Esophagus squamous epithelium (tissue), 5 donors: ENCODE measurements at regions not wholly inside any gene's neighbourhood (a gene's known extent, or its start where the extent isn't known, plus 50 kb on each side); places are given as distances from the start of the nearest gene placed in this dataset.

Source experiments
- DNase-seq: peaks from one replicate; lab custom pipeline; 2025; lab: John Stamatoyannopoulos, UW
- H3K27ac ChIP-seq, 4 donors: fragments of 200-600 bp; sonication (generic); one replicate each; pipeline ENCODE4 v1.5.1; 2016 to 2019; ENCODE audit warnings: mild to moderate bottlenecking in 1 of 4
- H3K27me3 ChIP-seq, 4 donors: fragments of 200-600 bp; sonication (generic); 1 replicate in 3 of 4; 2 replicates in 1 of 4; pipeline versions ENCODE4 v1.5.1 to v1.6.0; 2017 to 2021; ENCODE audit warnings: antibody characterized with exemption in 1 of 4
- H3K36me3 ChIP-seq, 3 donors: fragments of 200-600 bp; sonication (generic); one replicate each; pipeline ENCODE4 v1.5.1; 2016 to 2019
- H3K4me1 ChIP-seq, 3 donors: fragments of 200-600 bp; sonication (generic); one replicate each; pipeline ENCODE4 v1.5.1; 2017 to 2019
- H3K4me3 ChIP-seq, 4 donors: fragments of 200-600 bp; sonication (generic); 1 replicate in 3 of 4; 2 replicates in 1 of 4; pipeline ENCODE4 v1.5.1; 2016 to 2019; ENCODE audit warnings: mild to moderate bottlenecking in 2 of 4, moderate library complexity in 1 of 4
- H3K9me3 ChIP-seq, 3 donors: fragments of 200-600 bp; sonication (generic); one replicate each; pipeline ENCODE4 v1.5.1; 2016 to 2019
- CTCF ChIP-seq, 6 experiments: fragments of 450-650 bp in 4 of 6; fragments of 200-600 bp in 2 of 6; sonication (generic) in 2 of 6; IDR thresholded peaks; one replicate each; pipeline ENCODE4 v1.5.1; 2016 to 2019; ENCODE audit warnings: antibody characterized with exemption in 6 of 6, mild to moderate bottlenecking in 4 of 6, moderate library complexity in 4 of 6
- POLR2A ChIP-seq, 4 donors: fragments of 450-650 bp; IDR thresholded peaks; one replicate each; pipeline ENCODE4 v1.6.1; 2017; ENCODE audit warnings: antibody characterized with exemption in 4 of 4, mild to moderate bottlenecking in 4 of 4, moderate library complexity in 3 of 4
- WGBS, 2 donors: methylation state at CpG; one replicate each; pipeline ENCODE4 v1.1.5; 2018; 5-methylcytosine and 5-hydroxymethylcytosine counted together
- intact Hi-C: fragments of 100-400 bp; cut with DNase I; formaldehyde crosslinking; loops from one replicate; pipeline ENCODE4 v1.15.0; 2022
- donor health status: DM: yes; HTN: yes; CAD: no.

GRCh38 chr16:87068762-87069150 lies 248.4 kb downstream of the C16orf95 start:
- Histone ChIP-seq H3K9me3 (no peaks in the 10 kb centered on the region), H3K27me3 (peaks cover 0 to 79% (median 0%) of the 10 kb centered on the region in 4 donors), H3K36me3 (no peaks in the 10 kb centered on the region), H3K27ac (no peak overlapping the region), H3K4me3 (no peak overlapping the region), H3K4me1 (no peaks in the 10 kb centered on the region)
- WGBS, 2 donors = 68 to 93% methylated on average over 5 to 16 of the region's 20 CpGs
- TF ChIP-seq POLR2A (IDR thresholded peaks at IDR 0.05) (no peak), CTCF (IDR thresholded peaks at IDR 0.05) (no peak)
- intact Hi-C loops = no loop called here
- no peak for DNase-seq

GRCh38 chr16:87070657-87071056 lies 246.5 kb downstream of the C16orf95 start:
- Histone ChIP-seq H3K27me3 (peaks cover 0 to 68% (median 0%) of the 10 kb centered on the region in 4 donors), H3K4me1 (no peaks in the 10 kb centered on the region), H3K36me3 (no peaks in the 10 kb centered on the region), H3K4me3 (no peak overlapping the region), H3K27ac (no peak overlapping the region), H3K9me3 (no peaks in the 10 kb centered on the region)
- TF ChIP-seq CTCF (IDR thresholded peaks at IDR 0.05) (no peak), POLR2A (IDR thresholded peaks at IDR 0.05) (no peak)
- WGBS, 2 donors = 81 to 85% methylated on average over 2 to 7 of the region's 9 CpGs
- DNase-seq = no peak
- intact Hi-C loops = no loop called here

GRCh38 chr16:87072101-87072500 lies 245.1 kb downstream of the C16orf95 start:
- intact Hi-C loops = no loop called here
- H3K4me1 ChIP-seq = no peaks in the 10 kb centered on the region
- WGBS, 2 donors = 72 to 83% methylated on average over 8 of the region's 8 CpGs
- no peaks in the 10 kb centered on the region for H3K36me3 ChIP-seq
- no peaks in the 10 kb centered on the region for H3K9me3 ChIP-seq
- DNase-seq = no peak
- no peak for TF ChIP-seq POLR2A (IDR thresholded peaks at IDR 0.05)
- no peak for TF ChIP-seq CTCF (IDR thresholded peaks at IDR 0.05)
- H3K27ac ChIP-seq = no peak overlapping the region
- H3K4me3 ChIP-seq = no peak overlapping the region
- H3K27me3 ChIP-seq = peaks cover 0 to 67% (median 0%) of the 10 kb centered on the region in 4 donors

GRCh38 chr16:87074641-87075318 lies 242.4 kb downstream of the C16orf95 start:
- peaks cover 0 to 48% (median 0%) of the 10 kb centered on the region in 4 donors for H3K27me3 ChIP-seq
- no peak overlapping the region for H3K4me3 ChIP-seq
- H3K4me1 ChIP-seq = no peaks in the 10 kb centered on the region
- no peaks in the 10 kb centered on the region for H3K36me3 ChIP-seq
- TF ChIP-seq CTCF (IDR thresholded peaks at IDR 0.05) (no peak), POLR2A (IDR thresholded peaks at IDR 0.05) (no peak)
- intact Hi-C loops = no loop called here
- 67 to 74% methylated on average over 19 of the region's 19 CpGs for WGBS, 2 donors
- no peak for DNase-seq
- H3K9me3 ChIP-seq = peaks cover 0 to under 1% (median 0%) of the 10 kb centered on the region in 3 donors
- no peak overlapping the region for H3K27ac ChIP-seq

GRCh38 chr16:87075319-87075860 lies 241.8 kb downstream of the C16orf95 start:
- intact Hi-C loops = no loop called here

More at GRCh38 chr16:87075319-87075860, 241.8 kb downstream of the C16orf95 start:
- no peaks in the 10 kb centered on the region for H3K4me1 ChIP-seq
- H3K27me3 ChIP-seq = peaks cover 0 to 42% (median 0%) of the 10 kb centered on the region in 4 donors
- 81 to 86% methylated on average over 8 to 10 of the region's 12 CpGs for WGBS, 2 donors
- H3K4me3 ChIP-seq = no peak overlapping the region
- H3K27ac ChIP-seq = no peak overlapping the region
- no peak for DNase-seq
- TF ChIP-seq POLR2A (IDR thresholded peaks at IDR 0.05) (no peak), CTCF (IDR thresholded peaks at IDR 0.05) (no peak)
- no peaks in the 10 kb centered on the region for H3K36me3 ChIP-seq
- peaks cover 0 to 7% (median under 1%) of the 10 kb centered on the region in 3 donors for H3K9me3 ChIP-seq
